GM12892 (cell line): ENCODE measurements at regions not wholly inside any gene's neighbourhood (a gene's known extent, or its start where the extent isn't known, plus 50 kb on each side); places are given as distances from the start of the nearest gene placed in this dataset.

Experiments
- POLR2A ChIP-seq: IDR thresholded peaks from 2 replicates; pipeline ENCODE4 v1.6.1; 2011; ENCODE audit warnings: low read depth, low read length, control low read depth
- POLR2AphosphoS5 ChIP-seq: IDR thresholded peaks from 2 replicates; pipeline ENCODE4 v1.6.1; 2011; ENCODE audit warnings: low read depth, low read length, control low read depth
- TAF1 ChIP-seq: IDR thresholded peaks from 2 replicates; pipeline ENCODE4 v1.6.1; 2011; ENCODE audit warnings: low read depth, mild to moderate bottlenecking, control low read depth, low read length, borderline replicate concordance

DNA sequence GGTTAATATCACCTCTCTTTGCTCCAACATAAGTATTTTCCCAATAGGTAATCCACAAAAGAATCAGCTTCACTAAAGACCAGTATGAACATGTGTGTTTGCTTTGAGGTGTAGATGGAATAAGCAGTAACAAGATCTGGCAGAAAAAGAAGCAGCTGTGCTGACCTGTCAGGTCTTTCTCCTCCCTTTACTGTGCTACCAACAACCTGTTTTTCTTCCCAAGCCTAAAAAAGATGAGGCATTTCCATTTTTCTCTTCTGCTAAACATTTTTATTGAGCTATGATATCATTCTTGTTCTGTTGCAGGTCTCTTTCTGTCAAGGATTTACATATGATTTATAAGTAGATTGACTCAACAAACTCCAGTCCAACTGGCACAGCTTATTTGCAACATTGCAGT is 315.2 kb upstream of the GLI3 start:
- TF ChIP-seq POLR2A (no peak), POLR2AphosphoS5 (no peak), TAF1 (no peak)
